ENCODE measurements at regions not wholly inside any gene's neighbourhood (a gene's known extent, or its start where the extent isn't known, plus 50 kb on each side); places are given as distances from the start of the nearest gene placed in this dataset.
A peak's percentile ranks its signal among the peaks of the same experiment; 100 is the strongest.

DNA sequence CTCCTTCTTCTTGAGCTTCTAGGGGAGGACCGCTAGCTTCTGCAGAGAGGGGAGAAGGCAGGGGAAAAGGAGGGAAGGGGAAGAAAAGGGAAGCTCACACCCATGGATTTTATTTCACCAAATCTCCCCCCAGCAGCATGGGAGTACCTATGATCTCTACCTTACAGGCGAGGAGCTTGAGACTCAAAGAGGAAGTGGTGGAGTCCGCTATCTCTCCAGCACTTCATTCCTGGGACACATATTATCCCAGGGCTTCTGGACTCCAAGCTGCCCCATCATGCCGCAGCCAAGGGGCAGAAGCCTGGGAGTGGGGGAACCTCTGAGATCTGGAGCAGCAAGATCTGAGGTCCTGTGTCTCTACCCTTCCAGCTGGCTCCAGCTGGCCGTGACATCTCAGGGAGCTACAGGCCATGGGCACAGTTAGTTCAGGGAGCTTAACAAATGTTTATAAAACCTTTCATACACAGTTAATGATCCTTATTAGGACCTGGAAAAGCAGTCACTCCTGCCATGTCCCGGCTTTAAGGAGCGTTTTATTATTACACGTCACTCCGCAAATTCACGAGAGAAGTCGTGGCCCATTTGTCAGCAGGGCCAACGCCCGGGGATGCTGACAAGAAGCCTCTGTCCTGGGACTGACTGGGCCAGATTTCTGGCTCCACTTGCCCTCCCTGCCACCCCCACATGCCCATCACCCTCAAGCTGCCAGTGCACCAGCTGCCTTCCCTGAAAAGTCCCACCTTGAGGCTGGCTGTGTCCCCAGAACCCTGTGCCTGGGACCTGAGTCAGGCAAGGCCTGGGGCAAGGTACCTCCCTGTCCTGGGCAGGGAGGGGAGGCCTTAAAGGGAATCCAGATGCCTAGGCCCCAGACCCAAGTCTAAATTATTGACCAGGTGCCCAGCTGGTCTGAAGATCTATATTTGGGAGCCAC is 132.1 kb upstream of the ZMIZ1 start:
- DNase-seq (ENCODE audit: low read depth): no peak
- TF ChIP-seq, protein P1, sequence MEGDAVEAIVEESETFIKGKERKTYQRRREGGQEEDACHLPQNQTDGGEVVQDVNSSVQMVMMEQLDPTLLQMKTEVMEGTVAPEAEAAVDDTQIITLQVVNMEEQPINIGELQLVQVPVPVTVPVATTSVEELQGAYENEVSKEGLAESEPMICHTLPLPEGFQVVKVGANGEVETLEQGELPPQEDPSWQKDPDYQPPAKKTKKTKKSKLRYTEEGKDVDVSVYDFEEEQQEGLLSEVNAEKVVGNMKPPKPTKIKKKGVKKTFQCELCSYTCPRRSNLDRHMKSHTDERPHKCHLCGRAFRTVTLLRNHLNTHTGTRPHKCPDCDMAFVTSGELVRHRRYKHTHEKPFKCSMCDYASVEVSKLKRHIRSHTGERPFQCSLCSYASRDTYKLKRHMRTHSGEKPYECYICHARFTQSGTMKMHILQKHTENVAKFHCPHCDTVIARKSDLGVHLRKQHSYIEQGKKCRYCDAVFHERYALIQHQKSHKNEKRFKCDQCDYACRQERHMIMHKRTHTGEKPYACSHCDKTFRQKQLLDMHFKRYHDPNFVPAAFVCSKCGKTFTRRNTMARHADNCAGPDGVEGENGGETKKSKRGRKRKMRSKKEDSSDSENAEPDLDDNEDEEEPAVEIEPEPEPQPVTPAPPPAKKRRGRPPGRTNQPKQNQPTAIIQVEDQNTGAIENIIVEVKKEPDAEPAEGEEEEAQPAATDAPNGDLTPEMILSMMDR (conservative IDR thresholded peaks at IDR 0.05; ENCODE audit: low read depth, low read length): no peak
- H3K4me3 ChIP-seq (ENCODE audit: low read depth, low read length): no peak overlapping the region

DNA sequence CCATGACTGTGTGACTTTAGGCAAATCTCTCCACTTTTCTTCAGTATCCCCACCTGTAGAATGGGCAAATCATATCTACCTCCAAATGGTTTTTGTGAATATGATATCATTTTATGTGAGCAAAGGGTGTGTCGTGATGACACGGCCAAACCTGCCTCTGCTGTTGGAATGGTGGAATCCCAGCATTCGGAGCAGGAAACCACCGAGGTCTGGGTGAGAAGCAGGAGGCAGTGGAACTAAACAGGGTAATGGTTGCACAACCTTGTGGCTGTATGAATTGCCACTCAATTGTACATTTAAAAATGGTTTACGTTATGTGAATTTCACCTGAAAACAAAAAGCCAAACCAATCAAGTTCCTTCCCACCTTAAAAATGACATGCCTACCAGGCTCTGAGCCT is 131.4 kb upstream of the ZMIZ1 start:
- no peak for DNase-seq (ENCODE audit: low read depth)
- no peak overlapping the region for H3K4me3 ChIP-seq (ENCODE audit: low read depth, low read length)
- TF ChIP-seq, protein P1 (conservative IDR thresholded peaks at IDR 0.05; ENCODE audit: low read depth, low read length): no peak

DNA sequence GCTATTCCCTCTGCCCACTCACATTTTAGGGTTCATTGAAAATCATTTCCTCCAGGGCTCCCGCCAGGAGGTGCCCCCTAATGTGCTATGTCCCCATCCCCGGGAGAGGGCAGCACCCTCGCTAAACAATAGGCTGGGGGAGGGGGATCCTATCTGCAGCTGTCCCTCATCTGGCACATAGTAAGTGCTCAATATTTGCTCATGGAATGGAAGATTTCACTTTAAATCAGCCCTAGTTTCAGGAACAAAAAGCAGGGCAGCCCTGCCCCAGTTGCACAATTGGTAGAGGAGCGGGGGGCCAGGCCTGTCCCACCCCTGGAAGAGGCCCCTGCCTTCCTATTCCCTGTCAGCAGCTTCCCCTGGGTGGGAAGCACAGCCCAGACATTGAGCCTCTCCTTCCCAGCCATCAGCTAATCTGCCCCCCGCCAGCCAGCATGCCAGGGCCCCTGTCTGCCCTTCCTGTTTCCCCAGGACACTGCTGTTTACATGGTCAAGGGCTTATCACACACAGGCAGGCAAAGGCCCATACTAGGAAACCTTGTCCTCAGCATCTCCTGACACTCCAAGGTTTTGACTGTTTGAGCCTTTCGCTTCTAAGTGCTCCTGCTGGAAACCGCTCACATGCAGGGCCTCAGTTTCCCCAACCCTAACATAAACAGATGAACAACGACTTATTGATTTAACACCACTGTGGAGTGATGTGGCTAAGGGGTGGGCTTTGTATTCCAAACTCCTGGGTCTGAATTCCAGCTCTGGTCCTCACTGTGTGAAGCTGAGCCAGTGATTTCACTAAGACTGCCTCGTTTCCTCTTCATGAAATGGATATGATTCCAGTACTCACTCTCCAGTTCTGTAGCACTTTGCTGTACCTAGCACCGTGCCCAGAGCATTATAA is 130.7 kb upstream of the ZMIZ1 start:
- DNase-seq (ENCODE audit: low read depth): no peak
- no peak overlapping the region for H3K4me3 ChIP-seq (ENCODE audit: low read depth, low read length)
- TF ChIP-seq, protein P1 (conservative IDR thresholded peaks at IDR 0.05; ENCODE audit: low read depth, low read length): peak; percentile 21

DNA sequence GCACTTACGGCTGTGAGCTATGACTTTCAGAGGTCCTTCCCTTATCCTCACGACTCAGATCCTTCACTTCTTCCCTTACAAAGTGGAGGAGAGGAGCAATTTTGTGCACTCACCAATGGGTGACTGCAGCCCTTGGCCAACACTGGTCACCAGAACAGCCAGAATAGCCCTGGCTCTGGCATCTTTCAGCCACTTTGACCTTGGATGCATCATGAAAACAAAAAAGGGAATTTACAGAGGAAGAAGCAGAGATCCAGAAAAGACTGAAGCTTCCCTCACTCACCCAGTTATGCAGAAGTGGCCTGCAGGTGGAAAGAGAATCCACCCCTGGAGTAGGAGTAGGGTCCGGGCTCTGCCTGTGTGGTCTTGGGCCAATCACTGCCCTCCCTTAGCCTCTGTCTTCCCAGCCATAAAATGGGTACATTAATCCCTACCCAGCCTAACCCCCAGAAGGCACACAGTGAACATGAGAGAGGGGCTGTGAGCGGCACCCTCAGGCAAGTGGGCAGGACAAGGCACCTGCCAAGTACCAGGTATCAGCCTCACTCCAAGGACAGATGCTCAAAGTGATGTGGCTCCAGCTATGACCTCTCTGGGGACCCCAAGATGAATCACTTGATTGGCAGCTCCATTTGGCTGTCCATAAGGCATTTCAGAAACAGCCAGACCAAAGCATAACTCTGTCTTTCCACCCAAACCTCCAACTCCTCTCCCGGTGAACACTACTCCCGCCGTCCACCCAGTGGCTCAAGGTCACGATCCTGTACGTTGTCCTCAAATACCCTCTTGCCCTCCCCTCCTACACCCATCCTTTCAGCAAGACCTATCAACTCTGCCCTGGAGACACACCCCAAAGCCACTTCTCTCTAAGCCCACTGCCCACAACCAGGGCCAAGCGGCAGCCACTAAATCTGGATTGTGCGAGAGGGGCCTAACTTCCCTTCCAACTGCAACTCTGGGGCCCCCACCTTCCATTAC is 129.8 kb upstream of the ZMIZ1 start:
- DNase-seq (ENCODE audit: low read depth): no peak
- no peak overlapping the region for H3K4me3 ChIP-seq (ENCODE audit: low read depth, low read length)
- TF ChIP-seq, protein P1 (conservative IDR thresholded peaks at IDR 0.05; ENCODE audit: low read depth, low read length): no peak

DNA sequence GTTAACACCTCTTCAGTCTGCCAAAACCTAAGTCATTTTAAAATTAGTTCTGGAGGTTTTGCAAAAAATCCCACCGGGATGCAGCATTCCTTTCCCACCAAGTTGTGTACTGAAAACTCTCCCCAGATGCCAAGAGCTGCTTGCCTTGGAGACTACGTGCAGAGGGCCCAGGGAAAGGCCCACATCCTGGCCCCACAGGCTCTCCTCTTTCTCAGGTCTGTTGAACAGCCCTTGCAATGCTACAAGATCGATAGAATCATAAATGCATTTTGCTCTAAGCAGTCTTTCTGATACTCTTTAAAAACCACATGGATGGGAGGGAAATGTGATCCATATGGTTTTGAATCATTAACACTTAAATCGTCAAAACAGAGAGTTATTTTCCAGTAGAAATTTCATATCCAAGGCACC is 126.7 kb upstream of the ZMIZ1 start:
- TF ChIP-seq, protein P1 (conservative IDR thresholded peaks at IDR 0.05; ENCODE audit: low read depth, low read length): no peak
- H3K4me3 ChIP-seq (ENCODE audit: low read depth, low read length): no peak overlapping the region
- no peak for DNase-seq (ENCODE audit: low read depth)

- TF ChIP-seq, protein P1 (conservative IDR thresholded peaks at IDR 0.05; ENCODE audit: low read depth, low read length): no peak
- no peak overlapping the region for H3K4me3 ChIP-seq (ENCODE audit: low read depth, low read length)
- DNase-seq (ENCODE audit: low read depth): no peak
Observed at GRCh38 chr10:78944723-78945312, 123.9 kb upstream of the ZMIZ1 start.

All from epithelial cell of proximal tubule (primary cell).